ENCODE measurements at regions not wholly inside any gene's neighbourhood (a gene's known extent, or its start where the extent isn't known, plus 50 kb on each side); places are given as distances from the start of the nearest gene placed in this dataset.

DNA sequence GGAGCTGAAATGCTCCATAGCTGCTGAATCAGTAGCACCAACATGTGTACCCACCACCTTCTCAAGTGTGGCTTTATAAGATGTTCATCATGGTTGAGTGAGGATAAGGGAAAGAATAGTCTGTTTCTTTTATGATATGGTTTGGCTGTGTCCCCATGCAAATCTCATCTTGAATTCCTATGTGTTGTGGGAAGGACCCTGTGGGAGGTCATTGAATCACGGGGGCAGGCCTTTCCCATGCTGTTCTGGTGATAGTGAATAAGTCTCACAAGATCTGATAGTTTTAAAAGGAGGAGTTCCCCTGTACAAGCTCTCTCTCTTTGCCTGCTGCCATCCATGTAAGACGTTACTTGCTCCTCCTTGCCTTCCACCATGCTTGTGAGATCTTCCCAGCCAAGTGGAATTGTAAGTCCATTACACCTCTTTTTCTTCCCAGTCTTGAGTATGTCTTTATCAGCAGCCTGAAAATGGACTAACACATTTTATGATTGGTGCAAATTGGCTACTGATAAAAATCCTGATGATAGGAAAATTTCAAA, 799.9 kb downstream of the TNS3 start:
- DNase-seq (no peak), ATAC-seq (no peak)
- Histone ChIP-seq H3K27me3 (no peaks in the 10 kb centered on the region), H3K36me3 (no peaks in the 10 kb centered on the region), H3K27ac (no peak overlapping the region), H3K4me1 (no peaks in the 10 kb centered on the region), H3K9me3 (peaks cover 0 to 21% (median 5%) of the 10 kb centered on the region in 11 donors), H3K4me3 (no peak overlapping the region)
- intact Hi-C loops (cut with DNase I) = no loop called here
- 77 to 83% methylated on average over 2 of the region's 2 CpGs for WGBS, 2 donors
- TF ChIP-seq CTCF (IDR thresholded peaks at IDR 0.05) = no peak

DNA sequence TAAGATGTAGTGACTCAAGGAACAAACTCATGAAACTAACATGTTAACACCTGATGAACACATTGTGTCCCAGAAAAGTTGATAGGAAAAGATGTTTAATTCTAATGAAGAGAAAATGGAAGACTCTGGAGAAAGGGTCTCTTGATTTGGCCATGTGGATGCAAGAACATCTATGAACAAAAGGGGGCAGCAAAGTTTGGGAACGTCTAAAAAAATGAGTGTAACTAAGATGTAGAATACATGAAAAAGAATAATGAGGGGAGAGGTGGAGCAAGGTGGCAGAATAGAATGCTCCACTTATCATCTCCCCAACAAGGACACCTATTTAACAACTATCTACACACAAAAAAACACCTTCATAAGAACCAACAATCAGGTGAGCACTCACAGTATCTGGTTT, 805.1 kb downstream of the TNS3 start:
- intact Hi-C loops (cut with DNase I) = loop anchor here in 9 of 10 donors (2.0 to 10.0 kb wide), 6 partner anchors 158 to 852 kb away; partner anchors contain the start of gene IGFBP3 (in 1 of the 9)
- Histone ChIP-seq H3K27me3 (no peaks in the 10 kb centered on the region), H3K36me3 (no peaks in the 10 kb centered on the region), H3K4me1 (peaks cover 0 to 35% (median 18%) of the 10 kb centered on the region in 9 donors), H3K27ac (no peak overlapping the region), H3K9me3 (peaks cover 0 to 21% (median 5%) of the 10 kb centered on the region in 11 donors), H3K4me3 (no peak overlapping the region)
- 9 to 13% methylated on average over 1 of the region's 1 CpG for WGBS, 2 donors
- DNase-seq = no peak
- TF ChIP-seq CTCF (IDR thresholded peaks at IDR 0.05) = peak; percentile 8 to 68 (median 47)
- no peak for ATAC-seq

- H3K27ac ChIP-seq = no peak overlapping the region
- TF ChIP-seq CTCF (IDR thresholded peaks at IDR 0.05) = no peak
- intact Hi-C loops (cut with DNase I) = loop anchor here in 9 of 10 donors (1.0 to 10.0 kb wide), 7 partner anchors 159 to 851 kb away; partner anchors contain the start of gene IGFBP3 (in 1 of the 9)
- peaks cover 0 to 20% (median 5%) of the 10 kb centered on the region in 11 donors for H3K9me3 ChIP-seq
- no peaks in the 10 kb centered on the region for H3K27me3 ChIP-seq
- 39 to 87% methylated on average over 2 of the region's 2 CpGs for WGBS, 2 donors
- DNase-seq (no peak), ATAC-seq (no peak)
- H3K4me3 ChIP-seq = no peak overlapping the region
- peaks cover 0 to 35% (median 18%) of the 10 kb centered on the region in 9 donors for H3K4me1 ChIP-seq
- H3K36me3 ChIP-seq = no peaks in the 10 kb centered on the region
Measured at GRCh38 chr7:46775776-46776175, 806.1 kb downstream of the TNS3 start.

GRCh38 chr7:46775020-46775419, 806.9 kb downstream of the TNS3 start:
- ATAC-seq = no peak
- H3K27ac ChIP-seq = no peak overlapping the region

More at GRCh38 chr7:46775020-46775419, 806.9 kb downstream of the TNS3 start:
- no peak for TF ChIP-seq CTCF (IDR thresholded peaks at IDR 0.05)
- intact Hi-C loops (cut with DNase I) = loop anchor here in 9 of 10 donors (1.0 to 10.0 kb wide), 6 partner anchors 160 to 850 kb away; partner anchors contain the start of gene IGFBP3 (in 1 of the 9)
- peaks cover 0 to 35% (median 18%) of the 10 kb centered on the region in 9 donors for H3K4me1 ChIP-seq
- peaks cover 0 to 15% (median 5%) of the 10 kb centered on the region in 11 donors for H3K9me3 ChIP-seq
- no peak for DNase-seq
- no peaks in the 10 kb centered on the region for H3K27me3 ChIP-seq
- H3K36me3 ChIP-seq = no peaks in the 10 kb centered on the region
- WGBS, 2 donors = 90 to 94% methylated on average over 1 of the region's 1 CpG
- no peak overlapping the region for H3K4me3 ChIP-seq
